ENCODE measurements at regions not wholly inside any gene's neighbourhood (a gene's known extent, or its start where the extent isn't known, plus 50 kb on each side); places are given as distances from the start of the nearest gene placed in this dataset.

GRCh38 chr21:41631564-41632461 is 123.9 kb upstream of the TMPRSS2 start:
- DNase-seq = no peak

GRCh38 chr21:41630917-41631316 is 123.0 kb upstream of the TMPRSS2 start:
- DNase-seq = no peak

GRCh38 chr21:41630249-41630648 is 122.3 kb upstream of the TMPRSS2 start:
- no peak for DNase-seq

GRCh38 chr21:41628256-41628655 is 120.3 kb upstream of the TMPRSS2 start:
- no peak for DNase-seq

GRCh38 chr21:41627428-41627827 is 119.5 kb upstream of the TMPRSS2 start:
- DNase-seq = no peak

GRCh38 chr21:41626021-41626420 is 118.1 kb upstream of the TMPRSS2 start:
- DNase-seq = no peak

GRCh38 chr21:41625428-41625827 is 117.5 kb upstream of the TMPRSS2 start:
- DNase-seq = no peak

- DNase-seq = no peak
Observed at GRCh38 chr21:41624674-41625310, 116.8 kb upstream of the TMPRSS2 start.

- DNase-seq = no peak
Observed at GRCh38 chr21:41623945-41624344, 116.0 kb upstream of the TMPRSS2 start.

- DNase-seq = no peak
Observed at GRCh38 chr21:41622831-41623548, 115.0 kb upstream of the TMPRSS2 start.

- no peak for DNase-seq
Observed at GRCh38 chr21:41622201-41622600, 114.2 kb upstream of the TMPRSS2 start.

GRCh38 chr21:41621513-41621912 is 113.6 kb upstream of the TMPRSS2 start:
- DNase-seq = no peak

- no peak for DNase-seq
Observed at GRCh38 chr21:41620982-41621381, 113.0 kb upstream of the TMPRSS2 start.

- no peak for DNase-seq
Observed at GRCh38 chr21:41620541-41620940, 112.6 kb upstream of the TMPRSS2 start.

GRCh38 chr21:41616031-41616591 is 108.2 kb upstream of the TMPRSS2 start:
- DNase-seq = no peak

- DNase-seq = no peak
Observed at GRCh38 chr21:41615613-41616012, 107.7 kb upstream of the TMPRSS2 start.

GRCh38 chr21:41614511-41614910 is 106.6 kb upstream of the TMPRSS2 start:
- no peak for DNase-seq

- no peak for DNase-seq
Observed at GRCh38 chr21:41613533-41613909, 105.6 kb upstream of the TMPRSS2 start.

- DNase-seq = no peak
Observed at GRCh38 chr21:41612674-41613532, 104.9 kb upstream of the TMPRSS2 start.

GRCh38 chr21:41611966-41612606 is 104.1 kb upstream of the TMPRSS2 start:
- no peak for DNase-seq

- no peak for DNase-seq
Observed at GRCh38 chr21:41611441-41611840, 103.5 kb upstream of the TMPRSS2 start.
